ENCODE measurements at regions not wholly inside any gene's neighbourhood (a gene's known extent, or its start where the extent isn't known, plus 50 kb on each side); places are given as distances from the start of the nearest gene placed in this dataset.
"Not testable (repeated sequence)": the region's sequence is repeated elsewhere in the genome, so short reads cannot be mapped to it uniquely, and the experiment has no call there.

GRCh38 chr1:2851918-2852317 is 50.4 kb upstream of the TTC34 start:
- H4K20me1 ChIP-seq (ENCODE audit: insufficient read depth, low read length); ATAC-seq (ENCODE audit: low read depth); H3K23ac ChIP-seq (ENCODE audit: low read depth, low read length); H2AK9ac ChIP-seq (replicated peaks; ENCODE audit: low read depth, low read length, poor library complexity); BruUV-seq (replicated peaks); H3K27me3 ChIP-seq (ENCODE audit: control insufficient read depth, insufficient read depth, low read length); H3K9ac ChIP-seq (ENCODE audit: low read depth, low read length); H2BK5ac ChIP-seq (ENCODE audit: low read depth, low read length, poor library complexity, severe bottlenecking); DNase-seq; intact Hi-C loops (cut with micrococcal nuclease); H2AFZ ChIP-seq (replicated peaks; ENCODE audit: low read length, poor library complexity); POLR2A ChIA-PET (ENCODE audit: unreplicated experiment); H4K8ac ChIP-seq (ENCODE audit: low read depth in 2 of 2, low read length in 2 of 2); H4K91ac ChIP-seq (ENCODE audit: insufficient read depth, low read depth, low read length); H3K4me1 ChIP-seq (ENCODE audit: control insufficient read depth, insufficient read depth, low read length); dilution Hi-C loops (cut with HindIII; ENCODE audit: low sequenced_read_pairs, unreplicated experiment); H3K14ac ChIP-seq (replicated peaks; ENCODE audit: low read depth, low read length); H3K4me3 ChIP-seq (ENCODE audit: insufficient read depth, low read depth, low read length); CTCF ChIA-PET; H3K56ac ChIP-seq (ENCODE audit: extremely low read depth, insufficient read depth, low read length); H4K5ac ChIP-seq (ENCODE audit: low read depth, low read length); H3K79me1 ChIP-seq (ENCODE audit: low read depth in 1 of 2, low read length in 2 of 2); H3K4me2 ChIP-seq (ENCODE audit: low read depth, low read length); H2BK20ac ChIP-seq (ENCODE audit: low read depth, low read length); H3K27ac ChIP-seq (ENCODE audit: insufficient read depth, low read length); in situ Hi-C loops (cut with MboI; ENCODE audit: low sequenced_read_pairs); H2BK15ac ChIP-seq (ENCODE audit: low read depth, low read length); H3K9me1 ChIP-seq (ENCODE audit: insufficient read depth, low read length); H3K36me3 ChIP-seq (ENCODE audit: control insufficient read depth, insufficient read depth, low read length); H2AK5ac ChIP-seq (ENCODE audit: low read depth, low read length); H3K4ac ChIP-seq (ENCODE audit: low read depth, low read length); H3K18ac ChIP-seq (ENCODE audit: low read depth, low read length); H2BK120ac ChIP-seq (ENCODE audit: low read depth, low read length): not testable (repeated sequence)
- H3K9me3 ChIP-seq (ENCODE audit: control insufficient read depth, insufficient read depth, low read length): peaks cover 45% of the 10 kb centered on the region
- WGBS, 2 experiments (ENCODE audit: extremely low coverage in 2 of 2, insufficient read length in 1 of 2): 66% methylated on average over 4 of the region's 12 CpGs; no CpG with 5 or more reads in 1 of the 2 experiments

All from IMR-90 (cell line).